Smooth muscle cell of the brain vasculature (primary cell): ENCODE measurements at regions not wholly inside any gene's neighbourhood (a gene's known extent, or its start where the extent isn't known, plus 50 kb on each side); places are given as distances from the start of the nearest gene placed in this dataset.

Experiments used
- DNase-seq: peaks from one replicate; pipeline ENCODE4 v3.0.0-alpha.2; 2012; ENCODE audit warnings: low read depth, low spot score

GRCh38 chr13:97780486-97780885 is 173.0 kb upstream of the IPO5 start:
- DNase-seq: no peak

GRCh38 chr13:97781891-97782305 is 171.6 kb upstream of the IPO5 start:
- DNase-seq: no peak

- no peak for DNase-seq
These were observed 167.0 kb upstream of the IPO5 start for GRCh38 chr13:97786510-97786909.

- DNase-seq: no peak
These were observed 155.9 kb upstream of the IPO5 start for GRCh38 chr13:97797553-97797952.

- no peak for DNase-seq
These were observed 155.2 kb upstream of the IPO5 start for GRCh38 chr13:97798171-97798821.

GRCh38 chr13:97798836-97799235 is 154.6 kb upstream of the IPO5 start:
- DNase-seq: peak; percentile 88

- no peak for DNase-seq
These were observed 151.3 kb upstream of the IPO5 start for GRCh38 chr13:97802213-97802612.

GRCh38 chr13:97809576-97809975 is 143.9 kb upstream of the IPO5 start:
- DNase-seq: no peak

- no peak for DNase-seq
These were observed 143.3 kb upstream of the IPO5 start for GRCh38 chr13:97810152-97810551.

- DNase-seq: no peak
These were observed 131.1 kb upstream of the IPO5 start for GRCh38 chr13:97822377-97822776.

GRCh38 chr13:97826421-97827012 is 127.0 kb upstream of the IPO5 start:
- no peak for DNase-seq

- DNase-seq: no peak
These were observed 119.2 kb upstream of the IPO5 start for GRCh38 chr13:97834250-97834649.

GRCh38 chr13:97843189-97843588 is 110.3 kb upstream of the IPO5 start:
- no peak for DNase-seq

- DNase-seq: no peak
These were observed 109.3 kb upstream of the IPO5 start for GRCh38 chr13:97844151-97844550.

GRCh38 chr13:97848886-97849285 is 104.6 kb upstream of the IPO5 start:
- no peak for DNase-seq

- no peak for DNase-seq
These were observed 104.2 kb upstream of the IPO5 start for GRCh38 chr13:97849305-97849704.

- DNase-seq: no peak
These were observed 102.2 kb upstream of the IPO5 start for GRCh38 chr13:97851269-97851668.

GRCh38 chr13:97852181-97852874 is 101.1 kb upstream of the IPO5 start:
- no peak for DNase-seq

- no peak for DNase-seq
These were observed 99.9 kb upstream of the IPO5 start for GRCh38 chr13:97853550-97853949.

- DNase-seq: peak; percentile 54
These were observed 97.7 kb upstream of the IPO5 start for GRCh38 chr13:97855570-97856303.

- no peak for DNase-seq
These were observed 97.2 kb upstream of the IPO5 start for GRCh38 chr13:97856304-97856675.

- no peak for DNase-seq
These were observed 95.3 kb upstream of the IPO5 start for GRCh38 chr13:97858161-97858560.
